ENCODE measurements at regions not wholly inside any gene's neighbourhood (a gene's known extent, or its start where the extent isn't known, plus 50 kb on each side); places are given as distances from the start of the nearest gene placed in this dataset.
A peak's percentile ranks its signal among the peaks of the same experiment; 100 is the strongest.

GRCh38 chr18:34632321-34632720, 77.8 kb upstream of the DTNA start:
- H3K36me3 Mint-ChIP-seq (ENCODE audit: low read depth): no peaks in the 10 kb centered on the region
- H3K27ac Mint-ChIP-seq: no peak overlapping the region
- no peaks in the 10 kb centered on the region for H3K9me3 Mint-ChIP-seq
- no peaks in the 10 kb centered on the region for H3K4me1 Mint-ChIP-seq
- H3K27me3 Mint-ChIP-seq (ENCODE audit: low read depth): peaks cover under 1% of the 10 kb centered on the region
- H3K4me3 Mint-ChIP-seq: no peak overlapping the region
- no peak for TF ChIP-seq CTCF (IDR thresholded peaks at IDR 0.05; ENCODE audit: unreplicated experiment in 3 of 3)

GRCh38 chr18:34633368-34633767, 76.7 kb upstream of the DTNA start:
- no peaks in the 10 kb centered on the region for H3K36me3 Mint-ChIP-seq (ENCODE audit: low read depth)
- H3K9me3 Mint-ChIP-seq: no peaks in the 10 kb centered on the region
- no peak overlapping the region for H3K4me3 Mint-ChIP-seq
- H3K27ac Mint-ChIP-seq: no peak overlapping the region
- TF ChIP-seq CTCF (IDR thresholded peaks at IDR 0.05; ENCODE audit: unreplicated experiment in 3 of 3): no peak
- no peaks in the 10 kb centered on the region for H3K4me1 Mint-ChIP-seq
- peaks cover 3% of the 10 kb centered on the region for H3K27me3 Mint-ChIP-seq (ENCODE audit: low read depth)

GRCh38 chr18:34637094-34637801, 72.8 kb upstream of the DTNA start:
- Mint-ChIP-seq H3K27me3 (ENCODE audit: low read depth) (peaks cover 3% of the 10 kb centered on the region), H3K36me3 (ENCODE audit: low read depth) (no peaks in the 10 kb centered on the region), H3K9me3 (no peaks in the 10 kb centered on the region), H3K27ac (no peak overlapping the region), H3K4me3 (no peak overlapping the region), H3K4me1 (no peaks in the 10 kb centered on the region)
- TF ChIP-seq CTCF (IDR thresholded peaks at IDR 0.05; ENCODE audit: unreplicated experiment in 3 of 3): no peak

- Mint-ChIP-seq H3K9me3 (no peaks in the 10 kb centered on the region), H3K27ac (no peak overlapping the region), H3K27me3 (ENCODE audit: low read depth) (peaks cover 3% of the 10 kb centered on the region), H3K4me3 (no peak overlapping the region), H3K4me1 (peaks cover 6% of the 10 kb centered on the region), H3K36me3 (ENCODE audit: low read depth) (no peaks in the 10 kb centered on the region)
- TF ChIP-seq CTCF (IDR thresholded peaks at IDR 0.05; ENCODE audit: unreplicated experiment in 3 of 3): no peak
Observed at GRCh38 chr18:34639687-34640086, 70.4 kb upstream of the DTNA start.

- no peak overlapping the region for H3K4me3 Mint-ChIP-seq
- no peaks in the 10 kb centered on the region for H3K36me3 Mint-ChIP-seq (ENCODE audit: low read depth)
- H3K4me1 Mint-ChIP-seq: peaks cover 6% of the 10 kb centered on the region
- H3K9me3 Mint-ChIP-seq: no peaks in the 10 kb centered on the region
- no peak for TF ChIP-seq CTCF (IDR thresholded peaks at IDR 0.05; ENCODE audit: unreplicated experiment in 3 of 3)
- H3K27ac Mint-ChIP-seq: no peak overlapping the region
- peaks cover 3% of the 10 kb centered on the region for H3K27me3 Mint-ChIP-seq (ENCODE audit: low read depth)
Observed at GRCh38 chr18:34640276-34640675, 69.8 kb upstream of the DTNA start.

- no peak overlapping the region for H3K4me3 Mint-ChIP-seq
- peaks cover 16% of the 10 kb centered on the region for H3K4me1 Mint-ChIP-seq
- no peaks in the 10 kb centered on the region for H3K36me3 Mint-ChIP-seq (ENCODE audit: low read depth)
- H3K27ac Mint-ChIP-seq: peak overlapping the region in 2 of 3 experiments; percentile 18 to 63
- no peaks in the 10 kb centered on the region for H3K27me3 Mint-ChIP-seq (ENCODE audit: low read depth)
- peak in 2 of 3 experiments; percentile 31 to 34 for TF ChIP-seq CTCF (IDR thresholded peaks at IDR 0.05; ENCODE audit: unreplicated experiment in 3 of 3)
- H3K9me3 Mint-ChIP-seq: no peaks in the 10 kb centered on the region
Observed at GRCh38 chr18:34643989-34644388, 66.1 kb upstream of the DTNA start.

Measured in nephron (organoid).